NCI-H2107 treated with DMSO at 0.1 percent for 48 hours (cell line): ENCODE measurements at regions not wholly inside any gene's neighbourhood (a gene's known extent, or its start where the extent isn't known, plus 50 kb on each side); places are given as distances from the start of the nearest gene placed in this dataset.

Experiments used
- DNase-seq: peaks from one replicate; lab custom pipeline; 2025; ENCODE audit not compliant: unreplicated experiment; lab: John Stamatoyannopoulos, UW

DNA sequence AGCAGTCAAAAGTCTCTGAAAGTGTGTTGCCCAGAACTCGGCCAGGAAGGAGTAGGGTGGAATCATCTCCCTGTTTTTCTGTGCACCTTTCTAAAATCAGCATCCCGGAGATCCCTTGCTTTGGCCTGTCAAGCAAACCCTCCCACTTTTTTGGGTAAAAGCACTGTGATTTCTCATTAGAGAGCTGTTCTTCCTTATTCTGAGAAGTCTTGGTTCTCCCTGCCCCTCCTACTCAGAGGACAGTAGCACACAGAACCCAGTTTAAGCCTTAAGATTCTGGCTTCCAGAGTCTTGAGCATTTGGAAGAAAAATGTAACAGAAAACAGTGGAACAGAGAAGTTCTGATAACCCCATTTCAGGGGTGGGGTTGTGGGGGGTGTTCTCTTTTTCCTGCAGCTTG lies 52.6 kb upstream of the KATNAL1 start:
- no peak for DNase-seq

DNA sequence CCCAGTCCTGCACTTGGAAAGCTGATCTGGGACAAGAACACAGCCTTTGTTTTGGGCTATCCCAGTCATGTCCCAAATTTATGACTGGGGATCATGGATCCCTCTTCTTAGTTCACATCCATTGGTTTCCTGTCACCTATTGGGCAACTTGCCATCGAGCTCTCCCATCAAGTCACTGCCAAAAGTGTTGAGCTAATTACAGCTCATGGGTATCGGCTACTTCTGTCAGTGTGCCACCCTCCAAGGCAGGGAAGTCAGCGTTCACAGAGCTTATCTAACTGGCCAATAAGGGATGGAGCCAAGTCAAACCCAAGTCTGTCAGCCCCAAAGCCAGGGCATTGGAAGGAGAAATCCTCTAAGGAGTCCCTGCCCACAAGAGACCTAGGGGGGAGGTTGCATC lies 53.2 kb upstream of the KATNAL1 start:
- no peak for DNase-seq

DNA sequence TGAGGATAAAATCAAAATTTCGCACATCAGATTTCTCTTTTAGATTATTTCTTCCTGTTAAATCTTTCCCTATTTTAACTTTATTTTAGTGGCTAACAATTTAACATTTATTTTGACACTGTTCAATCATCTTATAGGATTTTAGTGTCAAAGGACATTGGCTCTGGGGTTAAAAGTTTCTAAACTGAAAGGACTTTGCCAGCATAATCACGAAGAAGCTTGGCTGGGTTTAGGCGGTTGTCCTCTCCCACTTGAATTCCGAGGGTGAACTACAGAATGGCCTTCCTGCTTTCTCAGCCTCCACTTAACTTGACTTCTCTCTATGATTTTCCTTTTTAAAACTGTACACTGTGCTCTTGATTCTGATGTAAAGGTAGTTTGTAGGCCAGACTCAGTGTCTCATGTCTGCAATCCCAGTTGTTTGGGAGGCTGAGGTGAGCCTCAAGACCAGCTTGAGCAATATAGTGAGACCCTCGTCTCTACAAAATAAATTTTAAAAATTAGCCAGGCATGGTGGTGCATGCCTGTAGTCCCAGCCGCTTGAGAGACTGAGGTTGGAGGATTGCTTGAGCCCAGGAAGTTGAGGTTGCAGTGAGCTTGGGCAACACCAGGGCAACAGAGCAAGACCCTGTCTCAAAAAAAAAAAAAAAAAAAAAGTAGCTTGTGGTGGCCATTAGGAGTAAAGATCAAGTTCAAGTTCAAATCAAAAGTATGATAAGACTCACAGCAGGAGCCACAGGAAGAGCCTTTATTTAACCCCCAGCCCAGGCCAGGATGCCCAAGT lies 54.8 kb upstream of the KATNAL1 start:
- DNase-seq, result no peak

DNA sequence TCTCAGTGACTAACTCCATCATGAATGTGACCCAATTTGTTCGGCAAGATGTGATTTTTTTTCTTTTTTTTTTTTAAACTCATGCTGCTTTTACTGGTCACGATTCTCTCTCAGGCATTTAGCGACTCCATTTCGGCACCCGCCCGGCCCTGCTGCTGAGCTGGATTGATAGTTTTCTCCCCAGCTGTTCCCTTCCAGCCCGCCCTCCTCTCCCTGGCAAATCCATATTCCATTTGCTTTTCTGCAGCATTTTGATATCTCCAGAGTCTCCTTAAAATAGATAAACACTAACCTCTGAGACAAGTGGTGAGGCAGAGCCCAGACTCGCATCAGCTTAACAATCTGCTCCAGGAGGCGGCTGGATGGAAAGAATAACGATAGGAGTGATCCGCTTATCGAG lies 55.5 kb upstream of the KATNAL1 start:
- DNase-seq, result no peak

DNA sequence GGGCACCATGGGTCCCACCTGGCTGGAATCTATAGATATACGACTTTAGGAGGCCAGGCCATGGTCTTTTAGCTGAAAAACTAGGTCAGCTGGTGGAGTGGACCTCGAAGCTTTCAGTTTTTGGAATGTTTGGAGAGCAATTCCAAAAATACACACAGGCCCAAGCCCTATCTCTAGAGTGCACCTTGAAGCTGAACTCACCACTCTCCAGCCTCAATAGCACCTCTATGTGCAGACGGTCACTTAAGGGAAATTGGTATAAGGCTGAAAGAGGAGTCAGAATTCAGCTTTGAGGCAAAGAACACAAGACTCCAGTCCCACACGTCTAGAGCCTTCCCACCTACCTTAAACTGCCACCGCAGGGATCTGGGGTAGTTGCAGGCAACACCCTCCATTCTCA lies 56.4 kb upstream of the KATNAL1 start:
- DNase-seq, result no peak

DNA sequence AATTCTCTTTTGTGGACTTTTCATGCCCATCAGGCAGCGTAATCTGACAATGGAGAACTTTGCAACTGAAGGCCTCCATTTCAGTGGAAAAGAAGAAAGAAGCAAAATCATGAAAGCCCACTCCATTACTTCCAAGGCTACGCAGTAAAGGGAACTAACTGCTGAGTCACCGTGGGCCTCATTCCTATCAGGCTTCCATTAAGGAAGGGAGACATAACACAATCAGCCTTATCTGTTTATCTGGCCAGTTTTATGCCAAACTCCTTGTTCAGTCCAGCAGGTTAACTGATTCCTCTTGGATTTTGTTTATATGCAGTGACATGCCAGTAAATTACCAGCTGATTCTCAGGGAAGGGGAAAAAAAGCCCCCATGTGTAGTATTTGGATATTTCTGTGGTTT lies 56.8 kb upstream of the KATNAL1 start:
- DNase-seq, result no peak

DNA sequence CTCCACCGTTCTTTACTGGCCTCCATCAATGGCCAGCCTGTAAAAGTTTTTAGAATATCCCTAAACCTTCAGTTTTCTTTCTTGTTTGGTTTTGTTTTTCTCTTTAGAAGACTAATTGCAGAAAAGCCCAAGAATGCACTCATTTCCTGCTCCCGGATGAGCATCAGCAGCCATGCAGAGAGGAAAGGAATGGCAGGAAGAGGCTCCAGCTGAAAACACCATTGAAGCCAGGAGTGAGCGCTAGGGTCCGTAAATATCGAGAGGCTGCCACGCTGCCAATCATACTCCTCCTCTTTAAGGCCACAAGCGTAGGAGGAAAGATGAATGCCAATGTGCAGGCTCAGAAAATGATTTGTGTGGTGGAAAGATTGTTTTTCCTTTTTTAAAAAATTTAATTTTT lies 57.4 kb upstream of the UBE2L5 start:
- DNase-seq, result no peak

DNA sequence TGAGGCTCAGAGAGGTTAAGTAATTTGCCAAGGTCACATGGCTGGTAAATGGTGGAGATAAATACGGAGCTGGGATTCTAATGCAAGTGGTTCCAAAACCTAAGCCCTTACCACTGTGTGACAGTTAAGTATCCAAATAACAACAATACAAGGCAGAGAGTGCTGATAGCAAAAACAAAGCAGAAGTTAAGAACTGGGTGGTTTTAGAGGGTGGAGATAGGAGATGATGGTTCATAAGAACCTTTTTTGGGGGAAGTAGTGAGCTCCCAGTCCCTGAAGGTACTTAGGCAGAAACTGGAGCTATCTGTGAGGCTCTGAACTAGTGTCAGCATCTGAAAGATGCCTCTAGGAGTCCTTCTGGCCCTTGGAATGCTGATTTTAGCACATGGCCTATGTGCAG lies 56.2 kb upstream of the UBE2L5 start:
- no peak for DNase-seq

DNA sequence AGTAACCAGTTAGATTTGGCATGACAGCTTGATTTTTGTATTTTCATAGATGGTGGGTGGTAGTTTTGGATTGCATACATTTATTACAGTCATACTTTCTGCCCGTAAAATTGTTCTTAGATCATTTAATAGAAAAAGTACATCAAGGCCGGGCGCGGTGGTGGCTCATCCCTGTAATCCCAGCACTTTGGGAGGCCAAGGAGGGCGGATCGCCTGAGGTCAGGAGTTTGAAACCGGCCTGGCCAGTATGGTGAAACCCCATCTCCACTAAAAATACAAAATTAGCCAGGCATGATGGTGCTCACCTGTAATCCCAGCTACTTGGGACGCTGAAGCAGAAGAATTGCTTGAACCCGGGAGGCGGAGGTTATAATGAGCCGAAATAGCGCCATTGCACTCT lies 55.0 kb upstream of the UBE2L5 start:
- DNase-seq, result no peak

DNA sequence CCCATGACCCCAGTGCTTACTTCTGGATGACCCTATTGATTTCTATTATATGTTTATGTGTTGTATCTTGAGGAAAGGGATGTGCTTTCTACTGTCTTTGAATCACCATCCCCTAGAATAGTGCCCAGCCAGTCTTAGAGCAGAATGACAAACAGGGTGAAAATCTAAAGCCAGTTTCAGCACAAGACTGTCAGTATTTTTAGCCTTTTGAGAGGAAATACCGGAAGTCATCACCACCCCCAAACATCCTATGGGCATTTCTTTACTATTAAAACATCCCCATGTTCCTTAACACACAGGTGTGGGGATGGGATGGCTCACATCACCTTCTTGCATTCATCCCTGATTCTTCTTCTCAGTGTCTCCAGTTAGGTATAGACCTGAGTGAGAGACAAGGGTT lies 52.1 kb upstream of the UBE2L5 start:
- no peak for DNase-seq

DNA sequence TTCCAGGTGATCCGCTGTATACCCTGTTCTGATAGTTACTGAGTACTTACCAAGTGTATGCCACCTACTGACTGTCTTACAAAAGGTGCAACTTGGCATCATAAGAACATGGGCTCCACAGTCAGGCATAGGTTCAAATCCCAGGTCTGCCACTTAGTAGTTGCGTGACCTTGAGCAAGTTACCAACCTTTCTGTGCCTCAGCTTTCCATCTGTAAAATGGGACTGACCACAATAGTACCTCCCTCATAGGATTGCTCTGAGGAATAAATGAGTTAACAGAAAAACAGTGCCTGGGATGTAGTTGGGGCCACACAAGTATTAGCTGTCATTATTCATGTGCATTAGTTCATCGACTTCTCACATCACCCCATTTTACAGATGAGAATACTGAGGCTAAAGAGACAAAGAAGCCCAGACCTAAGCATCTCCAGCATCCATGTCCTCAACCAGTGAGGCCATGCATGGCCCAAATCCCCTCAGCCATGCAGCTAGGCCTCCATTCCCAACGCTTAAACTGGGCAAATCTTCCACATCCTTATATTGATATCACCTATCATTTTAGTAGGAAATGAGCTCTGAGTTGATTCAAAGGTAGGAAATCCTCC lies 51.3 kb upstream of the UBE2L5 start:
- no peak for DNase-seq

DNA sequence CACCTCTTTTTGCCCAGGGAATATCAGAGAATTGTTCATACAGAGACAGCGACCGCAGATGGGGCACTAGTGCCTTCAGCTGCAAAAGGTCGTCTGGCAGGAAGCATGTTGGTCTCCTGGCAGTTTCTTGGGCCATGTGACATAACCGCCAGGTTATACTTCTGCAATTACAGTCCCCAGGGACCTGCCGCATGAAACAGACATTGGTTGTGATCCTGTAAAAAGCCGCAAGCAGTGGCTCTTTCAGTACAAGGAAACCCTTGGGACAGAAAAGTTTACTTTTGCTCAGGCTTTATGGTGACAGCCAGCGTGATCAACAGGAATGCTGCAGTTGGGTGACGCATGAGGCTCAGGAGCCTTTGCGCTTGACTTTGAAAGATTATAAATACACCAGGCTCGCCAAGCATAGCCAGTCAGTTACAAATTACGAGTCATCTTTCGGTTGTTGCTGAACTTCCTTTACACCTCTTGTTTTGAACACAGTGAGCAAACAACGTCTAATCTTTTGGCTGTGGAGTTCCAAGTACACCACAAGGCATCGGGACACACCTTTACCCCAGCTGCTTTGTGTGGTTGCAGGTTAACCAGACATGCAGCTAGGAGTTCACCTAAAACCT lies 50.5 kb upstream of the UBE2L5 start:
- peak; percentile 84 for DNase-seq
